ENCODE measurements at regions not wholly inside any gene's neighbourhood (a gene's known extent, or its start where the extent isn't known, plus 50 kb on each side); places are given as distances from the start of the nearest gene placed in this dataset.
A peak's percentile ranks its signal among the peaks of the same experiment; 100 is the strongest.

DNA sequence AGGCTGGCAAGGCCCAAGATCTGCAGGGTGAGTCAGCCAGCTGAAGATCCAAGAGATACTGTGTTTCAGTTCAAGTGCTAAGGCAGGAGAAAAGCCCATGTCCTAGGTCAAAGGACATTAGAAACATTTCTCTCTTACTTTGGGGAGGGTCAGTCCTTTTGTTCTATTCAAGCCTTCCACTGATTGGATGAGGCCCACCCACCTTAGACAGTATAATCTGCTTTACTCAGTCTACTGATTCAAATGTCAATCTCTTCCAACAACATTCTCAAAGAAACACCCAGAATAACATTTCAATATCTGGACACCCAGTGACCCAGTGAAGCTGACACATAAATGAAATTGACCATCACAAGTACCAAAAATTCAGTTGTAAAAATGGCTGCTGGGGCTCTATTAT is 367.8 kb upstream of the ZP4 start:
- Mint-ChIP-seq H3K4me3 (ENCODE audit: low read depth) (no peak overlapping the region), H3K27me3 (peaks cover 5% of the 10 kb centered on the region)
- TF ChIP-seq, protein P1, sequence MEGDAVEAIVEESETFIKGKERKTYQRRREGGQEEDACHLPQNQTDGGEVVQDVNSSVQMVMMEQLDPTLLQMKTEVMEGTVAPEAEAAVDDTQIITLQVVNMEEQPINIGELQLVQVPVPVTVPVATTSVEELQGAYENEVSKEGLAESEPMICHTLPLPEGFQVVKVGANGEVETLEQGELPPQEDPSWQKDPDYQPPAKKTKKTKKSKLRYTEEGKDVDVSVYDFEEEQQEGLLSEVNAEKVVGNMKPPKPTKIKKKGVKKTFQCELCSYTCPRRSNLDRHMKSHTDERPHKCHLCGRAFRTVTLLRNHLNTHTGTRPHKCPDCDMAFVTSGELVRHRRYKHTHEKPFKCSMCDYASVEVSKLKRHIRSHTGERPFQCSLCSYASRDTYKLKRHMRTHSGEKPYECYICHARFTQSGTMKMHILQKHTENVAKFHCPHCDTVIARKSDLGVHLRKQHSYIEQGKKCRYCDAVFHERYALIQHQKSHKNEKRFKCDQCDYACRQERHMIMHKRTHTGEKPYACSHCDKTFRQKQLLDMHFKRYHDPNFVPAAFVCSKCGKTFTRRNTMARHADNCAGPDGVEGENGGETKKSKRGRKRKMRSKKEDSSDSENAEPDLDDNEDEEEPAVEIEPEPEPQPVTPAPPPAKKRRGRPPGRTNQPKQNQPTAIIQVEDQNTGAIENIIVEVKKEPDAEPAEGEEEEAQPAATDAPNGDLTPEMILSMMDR (IDR thresholded peaks at IDR 0.05; ENCODE audit: unreplicated experiment): no peak

DNA sequence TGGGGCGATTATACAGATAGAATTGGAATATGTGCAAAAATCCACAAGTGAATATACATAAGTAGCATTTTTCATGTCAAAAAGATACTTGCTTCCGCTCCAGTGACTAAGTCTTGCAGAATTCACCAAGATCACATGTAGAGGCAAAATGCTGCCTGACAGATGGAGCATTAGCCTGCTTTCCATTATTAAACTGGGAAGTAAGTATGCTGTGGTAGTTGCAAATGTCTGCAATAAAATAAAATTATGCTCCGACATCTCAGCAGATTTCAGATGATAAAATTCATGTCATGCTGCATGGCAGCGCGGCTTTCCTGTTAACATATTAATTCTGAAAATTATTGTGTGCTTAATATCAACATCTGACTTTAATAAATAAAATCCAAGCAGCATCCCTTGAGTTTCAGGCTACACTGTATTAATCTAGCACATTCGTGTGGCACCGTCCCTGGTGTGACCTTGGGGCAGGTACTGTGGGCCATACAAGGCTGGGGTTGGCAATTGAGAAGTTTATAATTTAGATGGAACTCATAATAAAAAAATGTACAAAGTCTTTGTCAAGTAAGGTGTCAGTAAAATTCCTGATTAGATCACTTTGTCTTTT is 366.4 kb upstream of the ZP4 start:
- TF ChIP-seq, protein P1 (IDR thresholded peaks at IDR 0.05; ENCODE audit: unreplicated experiment): no peak
- no peaks in the 10 kb centered on the region for H3K4me1 Mint-ChIP-seq (ENCODE audit: low read depth)

More for the DNA sequence above, 367.8 kb upstream of the ZP4 start:
- H3K4me1 Mint-ChIP-seq (ENCODE audit: low read depth): no peaks in the 10 kb centered on the region
- no peaks in the 10 kb centered on the region for H3K36me3 Mint-ChIP-seq (ENCODE audit: insufficient read depth)
- H3K9me3 Mint-ChIP-seq (ENCODE audit: low read depth): no peaks in the 10 kb centered on the region
- DNase-seq (ENCODE audit: low spot score, unreplicated experiment): no peak
- no peak overlapping the region for H3K27ac Mint-ChIP-seq

DNA sequence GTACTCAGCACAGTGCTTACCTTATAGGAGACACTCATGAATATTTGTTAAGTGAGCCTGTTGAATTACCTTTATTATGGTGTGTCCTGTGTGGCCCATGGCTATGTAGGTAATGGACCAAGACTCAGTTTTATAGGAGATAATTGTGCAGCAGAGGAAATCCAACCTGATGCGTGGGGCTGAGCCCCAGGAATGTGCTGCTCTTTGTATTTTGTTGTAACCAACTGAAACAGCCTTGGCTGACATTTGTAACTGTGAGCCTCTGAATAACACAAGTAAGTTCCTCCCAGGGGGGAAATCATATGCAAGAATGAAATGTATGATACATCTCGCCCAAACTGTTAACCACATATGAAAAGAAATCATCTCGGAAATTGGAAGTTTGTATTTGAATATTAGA is 364.2 kb upstream of the ZP4 start:
- Mint-ChIP-seq H3K4me1 (ENCODE audit: low read depth) (no peaks in the 10 kb centered on the region), H3K27me3 (peaks cover 8% of the 10 kb centered on the region), H3K27ac (no peak overlapping the region), H3K4me3 (ENCODE audit: low read depth) (no peak overlapping the region), H3K36me3 (ENCODE audit: insufficient read depth) (no peaks in the 10 kb centered on the region), H3K9me3 (ENCODE audit: low read depth) (no peaks in the 10 kb centered on the region)
- TF ChIP-seq, protein P1 (IDR thresholded peaks at IDR 0.05; ENCODE audit: unreplicated experiment): no peak
- DNase-seq (ENCODE audit: low spot score, unreplicated experiment): no peak

More for the DNA sequence above, 366.4 kb upstream of the ZP4 start:
- H3K4me3 Mint-ChIP-seq (ENCODE audit: low read depth): no peak overlapping the region
- H3K27ac Mint-ChIP-seq: no peak overlapping the region
- H3K36me3 Mint-ChIP-seq (ENCODE audit: insufficient read depth): no peaks in the 10 kb centered on the region
- H3K9me3 Mint-ChIP-seq (ENCODE audit: low read depth): no peaks in the 10 kb centered on the region
- no peak for DNase-seq (ENCODE audit: low spot score, unreplicated experiment)
- H3K27me3 Mint-ChIP-seq: peaks cover 5% of the 10 kb centered on the region

DNA sequence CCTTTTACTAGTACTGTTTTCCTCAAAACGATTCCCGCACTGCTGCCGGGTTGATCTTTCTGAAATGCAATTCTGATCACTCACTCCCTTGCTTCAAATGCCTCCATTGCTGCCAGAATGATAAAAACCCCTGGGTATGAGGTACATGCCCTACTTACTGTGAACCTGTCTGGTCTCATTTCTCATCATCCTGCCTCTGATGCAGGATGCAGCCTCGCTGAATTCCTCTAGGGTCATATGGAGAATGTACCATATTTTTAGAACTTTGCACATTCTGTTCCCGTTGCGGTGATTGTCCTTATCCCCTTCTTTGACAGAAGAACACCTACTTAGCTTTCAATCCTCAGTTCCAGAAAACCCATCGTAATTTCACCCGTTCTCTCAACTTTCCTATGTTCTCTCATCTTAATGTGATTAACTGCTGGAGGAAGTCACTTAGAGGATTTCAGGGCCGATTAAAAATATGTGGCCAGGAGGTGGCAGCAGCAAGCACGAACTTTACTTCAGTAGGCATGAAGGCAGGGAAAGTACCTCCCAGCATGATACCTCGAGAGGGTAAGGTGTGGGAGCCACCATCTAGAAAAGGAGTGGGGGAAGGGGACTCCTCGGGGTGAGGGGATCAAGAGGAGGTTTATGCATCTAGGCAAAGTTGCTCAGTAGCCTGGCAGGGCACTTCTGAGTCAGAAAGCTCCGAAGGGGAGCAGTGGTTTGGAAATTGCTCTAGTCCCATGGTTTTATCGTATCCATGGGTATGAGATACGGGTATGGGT is 361.5 kb upstream of the ZP4 start:
- H3K4me1 Mint-ChIP-seq (ENCODE audit: low read depth): no peaks in the 10 kb centered on the region
- TF ChIP-seq, protein P1 (IDR thresholded peaks at IDR 0.05; ENCODE audit: unreplicated experiment): peak; percentile 70
- H3K9me3 Mint-ChIP-seq (ENCODE audit: low read depth): no peaks in the 10 kb centered on the region
- DNase-seq (ENCODE audit: low spot score, unreplicated experiment): peak; percentile 23
- H3K4me3 Mint-ChIP-seq (ENCODE audit: low read depth): no peak overlapping the region
- peaks cover 8% of the 10 kb centered on the region for H3K27me3 Mint-ChIP-seq
- H3K36me3 Mint-ChIP-seq (ENCODE audit: insufficient read depth): no peaks in the 10 kb centered on the region
- H3K27ac Mint-ChIP-seq: no peak overlapping the region

DNA sequence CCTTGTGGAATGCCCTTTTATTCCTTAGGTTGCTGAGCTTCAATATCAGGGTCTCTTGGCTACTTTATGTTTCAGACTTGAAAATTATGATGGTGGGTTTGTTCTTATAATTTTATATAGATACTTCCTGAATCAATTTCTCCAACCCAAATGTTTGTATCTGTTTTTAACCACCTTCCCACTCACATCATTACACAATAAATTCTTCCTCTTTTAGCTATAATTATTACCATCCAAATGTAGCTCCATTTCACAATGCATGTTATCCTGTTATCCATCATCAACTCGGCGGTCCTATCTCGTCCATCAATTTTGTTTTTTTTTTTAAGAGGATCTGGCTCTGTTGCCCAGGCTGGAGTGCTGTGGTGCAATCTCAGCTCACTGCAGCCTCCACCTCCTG is 357.6 kb upstream of the ZP4 start:
- TF ChIP-seq, protein P1 (IDR thresholded peaks at IDR 0.05; ENCODE audit: unreplicated experiment): no peak
- no peaks in the 10 kb centered on the region for H3K9me3 Mint-ChIP-seq (ENCODE audit: low read depth)
- H3K4me1 Mint-ChIP-seq (ENCODE audit: low read depth): no peaks in the 10 kb centered on the region

More for the DNA sequence above, 357.6 kb upstream of the ZP4 start:
- no peaks in the 10 kb centered on the region for H3K36me3 Mint-ChIP-seq (ENCODE audit: insufficient read depth)
- H3K4me3 Mint-ChIP-seq (ENCODE audit: low read depth): no peak overlapping the region
- H3K27ac Mint-ChIP-seq: no peak overlapping the region
- DNase-seq (ENCODE audit: low spot score, unreplicated experiment): no peak
- peaks cover 3% of the 10 kb centered on the region for H3K27me3 Mint-ChIP-seq

All from progenitor cell of endocrine pancreas (in vitro differentiated cells).